AG09309 (cell line): ENCODE measurements at regions not wholly inside any gene's neighbourhood (a gene's known extent, or its start where the extent isn't known, plus 50 kb on each side); places are given as distances from the start of the nearest gene placed in this dataset.

Experiments
- DNase-seq: peaks from one replicate; pipeline ENCODE4 v3.0.0-alpha.2; 2010; ENCODE audit warnings: low read depth
- H3K4me3 ChIP-seq: 2 replicates; pipeline ENCODE4 v1.5.1; 2011; ENCODE audit warnings: mild to moderate bottlenecking, low read depth, low read length, moderate library complexity; ENCODE audit not compliant: control insufficient read depth
- TF ChIP-seq, protein P1 (sequence below): IDR thresholded peaks from 2 replicates; pipeline ENCODE4 v1.5.1; 2011; ENCODE audit warnings: mild to moderate bottlenecking, low read depth, low read length, inconsistent platforms; ENCODE audit not compliant: insufficient read depth, control insufficient read depth; ENCODE audit errors: missing control alignments

DNA sequence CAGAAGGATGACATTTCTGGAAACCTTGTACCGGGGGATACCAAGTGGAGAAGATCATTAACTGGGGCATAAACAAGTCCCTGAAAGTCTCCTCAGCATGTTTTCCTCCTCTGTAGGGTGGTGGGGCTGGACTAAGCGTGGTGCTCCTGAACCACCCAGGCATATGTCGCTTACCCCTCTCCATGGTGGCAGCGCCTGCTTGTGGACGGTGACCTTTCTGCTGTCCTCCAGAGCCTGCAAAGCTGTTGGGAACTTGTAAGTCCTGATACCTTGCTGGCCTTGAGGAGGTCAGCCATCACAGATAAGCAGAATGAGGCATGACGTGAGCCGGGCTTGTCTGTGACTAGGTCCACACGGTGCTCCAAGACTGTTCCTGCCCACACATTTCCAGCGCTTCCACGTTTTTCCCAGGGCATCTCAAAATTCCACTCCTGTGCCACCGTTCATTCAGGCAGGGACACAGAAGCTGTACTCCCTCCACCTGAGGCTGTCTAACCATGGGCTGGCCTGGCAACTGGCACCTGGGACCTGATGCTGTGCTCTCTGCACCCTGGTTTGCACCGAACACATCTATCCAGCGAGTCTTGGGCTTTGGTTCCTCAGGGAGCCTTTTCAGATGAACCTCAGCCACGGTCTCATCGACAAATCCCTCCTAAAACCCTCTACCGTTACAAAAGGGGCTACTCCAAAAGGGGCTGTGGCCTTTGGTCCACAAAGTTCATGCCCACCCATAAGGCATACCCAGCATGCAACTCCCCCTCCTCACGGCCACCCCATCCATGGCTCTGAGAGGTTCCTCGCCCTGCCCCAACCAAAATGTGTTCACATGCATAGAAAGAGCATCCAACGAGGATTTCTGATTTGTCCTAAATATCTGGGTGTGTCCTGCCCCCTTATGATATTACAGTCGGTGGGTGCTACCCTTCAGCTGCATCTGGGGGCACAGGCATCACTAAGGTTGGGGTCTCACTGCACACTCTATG, 199.6 kb upstream of the DIO3 start:
- TF ChIP-seq, protein P1, sequence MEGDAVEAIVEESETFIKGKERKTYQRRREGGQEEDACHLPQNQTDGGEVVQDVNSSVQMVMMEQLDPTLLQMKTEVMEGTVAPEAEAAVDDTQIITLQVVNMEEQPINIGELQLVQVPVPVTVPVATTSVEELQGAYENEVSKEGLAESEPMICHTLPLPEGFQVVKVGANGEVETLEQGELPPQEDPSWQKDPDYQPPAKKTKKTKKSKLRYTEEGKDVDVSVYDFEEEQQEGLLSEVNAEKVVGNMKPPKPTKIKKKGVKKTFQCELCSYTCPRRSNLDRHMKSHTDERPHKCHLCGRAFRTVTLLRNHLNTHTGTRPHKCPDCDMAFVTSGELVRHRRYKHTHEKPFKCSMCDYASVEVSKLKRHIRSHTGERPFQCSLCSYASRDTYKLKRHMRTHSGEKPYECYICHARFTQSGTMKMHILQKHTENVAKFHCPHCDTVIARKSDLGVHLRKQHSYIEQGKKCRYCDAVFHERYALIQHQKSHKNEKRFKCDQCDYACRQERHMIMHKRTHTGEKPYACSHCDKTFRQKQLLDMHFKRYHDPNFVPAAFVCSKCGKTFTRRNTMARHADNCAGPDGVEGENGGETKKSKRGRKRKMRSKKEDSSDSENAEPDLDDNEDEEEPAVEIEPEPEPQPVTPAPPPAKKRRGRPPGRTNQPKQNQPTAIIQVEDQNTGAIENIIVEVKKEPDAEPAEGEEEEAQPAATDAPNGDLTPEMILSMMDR = no peak
- no peak for DNase-seq

DNA sequence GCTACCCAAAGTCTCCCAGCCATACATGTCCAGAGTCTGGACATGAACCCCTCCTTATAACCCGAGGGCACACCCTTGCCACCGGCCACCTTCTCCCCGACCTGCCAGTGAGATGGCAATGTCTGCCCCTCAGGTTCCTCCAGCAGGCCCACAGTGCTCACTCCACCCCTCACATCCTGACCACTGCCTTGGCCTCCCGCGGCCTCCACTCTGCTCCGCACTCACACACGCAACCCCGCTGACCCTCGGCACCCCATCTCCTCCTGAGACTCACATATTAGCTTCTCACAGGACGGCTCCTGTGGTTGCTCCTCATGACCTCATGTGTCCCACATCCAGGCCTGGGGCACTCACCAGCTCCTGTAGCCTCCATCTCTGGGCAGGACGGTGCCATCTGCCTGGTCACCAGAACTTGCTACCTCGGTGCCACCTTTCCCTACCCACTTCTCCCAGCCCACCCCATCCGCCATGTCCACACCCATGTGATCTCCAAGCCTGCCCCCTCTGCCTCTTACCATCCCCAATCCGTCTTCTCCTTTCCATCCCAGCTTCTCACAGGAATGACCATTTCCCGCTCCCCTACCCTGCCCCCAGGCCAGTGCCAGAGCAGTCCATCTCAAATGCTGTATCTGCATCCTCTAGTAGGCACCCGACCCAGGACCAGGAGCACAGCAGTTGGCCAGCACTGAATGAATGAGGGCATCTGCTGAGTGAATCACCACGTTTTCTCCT, 198.6 kb upstream of the DIO3 start:
- no peak for DNase-seq
- TF ChIP-seq, protein P1 = no peak
- H3K4me3 ChIP-seq = no peak overlapping the region

More for the DNA sequence above, 199.6 kb upstream of the DIO3 start:
- H3K4me3 ChIP-seq = no peak overlapping the region

DNA sequence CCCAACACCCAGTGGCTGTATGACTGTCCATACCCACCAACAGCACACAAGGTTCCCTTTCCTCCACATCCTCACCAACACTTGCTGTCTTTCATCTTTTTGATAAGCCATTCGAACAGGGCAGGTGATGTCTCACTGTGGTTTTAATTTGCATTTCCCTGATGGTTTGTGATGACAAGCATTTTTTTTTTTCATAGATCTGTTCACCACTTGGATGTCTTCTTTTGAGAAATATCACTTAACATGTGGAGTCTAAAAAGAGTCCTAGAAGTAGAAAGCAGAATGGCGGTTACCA, 198.1 kb upstream of the DIO3 start:
- DNase-seq = no peak
- H3K4me3 ChIP-seq = no peak overlapping the region
- TF ChIP-seq, protein P1 = no peak

DNA sequence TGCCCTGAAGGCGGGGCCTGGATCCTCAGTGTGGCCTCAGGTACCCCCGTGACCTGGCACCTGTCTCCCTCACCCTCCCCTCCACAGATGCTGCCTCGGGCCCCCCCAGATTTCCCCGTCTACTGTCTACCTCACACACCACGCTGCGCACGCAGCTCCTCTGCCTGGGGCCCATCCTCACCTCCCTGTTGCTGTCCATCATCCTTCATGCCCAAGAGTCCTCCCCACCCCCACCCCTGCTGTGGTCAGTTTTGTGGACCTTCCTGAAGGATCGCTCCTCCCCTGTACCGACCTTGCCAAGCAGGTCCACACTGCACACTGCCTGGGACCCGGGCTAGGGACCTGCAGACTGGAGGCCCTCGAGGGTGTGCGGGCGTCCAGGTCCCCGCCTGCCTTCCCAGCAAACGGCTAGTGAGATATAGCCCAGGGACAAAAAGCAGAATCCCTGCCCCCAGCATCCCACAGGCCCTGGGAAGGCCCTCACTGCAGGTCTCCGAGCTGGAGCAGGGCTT, 197.4 kb upstream of the DIO3 start:
- no peak overlapping the region for H3K4me3 ChIP-seq
- TF ChIP-seq, protein P1 = no peak
- no peak for DNase-seq

DNA sequence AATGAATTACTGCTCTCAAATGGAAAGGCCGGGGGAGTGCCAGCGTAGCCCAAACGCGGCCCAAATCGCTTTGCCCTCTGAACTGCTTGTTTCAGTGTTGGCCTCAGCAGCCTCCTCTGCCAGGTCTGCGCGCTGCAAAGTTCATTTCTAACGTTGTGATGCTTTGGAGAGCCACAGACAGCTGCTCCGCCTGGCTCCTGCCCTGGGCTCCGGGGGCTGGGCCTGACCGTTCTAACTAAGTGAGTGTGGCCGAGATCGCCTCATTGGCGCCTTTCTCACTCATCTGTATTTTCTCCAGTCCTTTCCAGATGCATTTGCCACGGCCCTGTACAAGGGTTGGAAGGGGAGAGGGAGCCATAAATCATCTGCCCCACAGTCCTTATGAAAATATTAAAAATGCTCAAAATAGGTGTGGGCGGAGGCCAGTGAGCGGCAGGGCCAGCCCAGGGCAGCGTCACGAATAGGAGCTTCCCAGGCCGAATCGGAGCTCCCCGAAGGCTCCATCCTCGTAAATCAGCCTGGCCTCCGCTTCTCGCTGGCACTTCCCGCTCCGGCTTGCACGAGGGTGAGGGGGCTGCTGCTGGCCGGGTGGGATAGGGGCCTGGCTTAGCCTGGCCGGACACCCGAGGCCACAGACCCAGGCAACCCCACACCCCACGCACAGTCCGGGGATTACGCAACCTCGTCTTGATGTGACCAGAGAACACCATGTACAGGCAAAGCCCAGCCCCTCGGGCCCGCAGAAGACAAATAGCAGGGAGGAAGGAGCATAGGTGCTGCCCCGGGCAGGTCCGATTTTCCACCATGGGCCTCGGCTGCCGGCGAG, 196.6 kb upstream of the DIO3 start:
- no peak for DNase-seq
- H3K4me3 ChIP-seq = no peak overlapping the region
- TF ChIP-seq, protein P1 = no peak
